ENCODE measurements at regions not wholly inside any gene's neighbourhood (a gene's known extent, or its start where the extent isn't known, plus 50 kb on each side); places are given as distances from the start of the nearest gene placed in this dataset.

GRCh38 chr3:156010829-156011228, 109.5 kb upstream of the KCNAB1 start:
- peak; percentile 69 for DNase-seq (ENCODE audit: insufficient read length, low spot score, missing footprints)
- H3K27me3 ChIP-seq (ENCODE audit: insufficient read depth, low read length): no peaks in the 10 kb centered on the region
- TF ChIP-seq CTCF (IDR thresholded peaks at IDR 0.05; ENCODE audit: extremely low read depth, low read depth, low read length): peak; percentile 47
- H2AFZ ChIP-seq (ENCODE audit: low read length): no peak overlapping the region
- no peaks in the 10 kb centered on the region for H3K79me2 ChIP-seq (ENCODE audit: insufficient read depth, low read length)
- no peak overlapping the region for H3K27ac ChIP-seq (ENCODE audit: low read depth, low read length)
- H4K20me1 ChIP-seq (ENCODE audit: insufficient read depth, low read length): no peaks in the 10 kb centered on the region
- no peak overlapping the region for H3K4me3 ChIP-seq (ENCODE audit: insufficient read depth, low read length)
- H3K4me2 ChIP-seq (ENCODE audit: insufficient read depth, low read length): no peak overlapping the region
- H3K9me3 ChIP-seq (ENCODE audit: low read depth, low read length): no peaks in the 10 kb centered on the region
- H3K36me3 ChIP-seq (ENCODE audit: insufficient read depth, low read length): no peaks in the 10 kb centered on the region
- no peaks in the 10 kb centered on the region for H3K4me1 ChIP-seq (ENCODE audit: insufficient read depth, low read length)

GRCh38 chr3:156014489-156014888, 105.9 kb upstream of the KCNAB1 start:
- H3K27me3 ChIP-seq (ENCODE audit: insufficient read depth, low read length): no peaks in the 10 kb centered on the region
- no peaks in the 10 kb centered on the region for H3K36me3 ChIP-seq (ENCODE audit: insufficient read depth, low read length)
- H3K9me3 ChIP-seq (ENCODE audit: low read depth, low read length): no peaks in the 10 kb centered on the region
- DNase-seq (ENCODE audit: insufficient read length, low spot score, missing footprints): no peak
- H3K4me1 ChIP-seq (ENCODE audit: insufficient read depth, low read length): no peaks in the 10 kb centered on the region
- H3K79me2 ChIP-seq (ENCODE audit: insufficient read depth, low read length): no peaks in the 10 kb centered on the region
- TF ChIP-seq CTCF (IDR thresholded peaks at IDR 0.05; ENCODE audit: extremely low read depth, low read depth, low read length): no peak
- H3K4me2 ChIP-seq (ENCODE audit: insufficient read depth, low read length): no peak overlapping the region
- H2AFZ ChIP-seq (ENCODE audit: low read length): no peak overlapping the region
- no peaks in the 10 kb centered on the region for H4K20me1 ChIP-seq (ENCODE audit: insufficient read depth, low read length)
- no peak overlapping the region for H3K4me3 ChIP-seq (ENCODE audit: insufficient read depth, low read length)
- H3K27ac ChIP-seq (ENCODE audit: low read depth, low read length): no peak overlapping the region

- Histone ChIP-seq H3K9me3 (ENCODE audit: low read depth, low read length) (no peaks in the 10 kb centered on the region), H3K27ac (ENCODE audit: low read depth, low read length) (no peak overlapping the region), H3K4me1 (ENCODE audit: insufficient read depth, low read length) (no peaks in the 10 kb centered on the region), H4K20me1 (ENCODE audit: insufficient read depth, low read length) (no peaks in the 10 kb centered on the region), H3K4me3 (ENCODE audit: insufficient read depth, low read length) (no peak overlapping the region), H3K79me2 (ENCODE audit: insufficient read depth, low read length) (no peaks in the 10 kb centered on the region), H3K36me3 (ENCODE audit: insufficient read depth, low read length) (no peaks in the 10 kb centered on the region), H3K27me3 (ENCODE audit: insufficient read depth, low read length) (no peaks in the 10 kb centered on the region), H2AFZ (ENCODE audit: low read length) (no peak overlapping the region), H3K4me2 (ENCODE audit: insufficient read depth, low read length) (no peak overlapping the region)
- no peak for TF ChIP-seq CTCF (IDR thresholded peaks at IDR 0.05; ENCODE audit: extremely low read depth, low read depth, low read length)
- peak; percentile 2 for DNase-seq (ENCODE audit: insufficient read length, low spot score, missing footprints)
Measured at GRCh38 chr3:156016902-156017301, 103.5 kb upstream of the KCNAB1 start.

GRCh38 chr3:156017352-156018030, 102.9 kb upstream of the KCNAB1 start:
- no peaks in the 10 kb centered on the region for H3K79me2 ChIP-seq (ENCODE audit: insufficient read depth, low read length)
- H3K27ac ChIP-seq (ENCODE audit: low read depth, low read length): no peak overlapping the region
- no peaks in the 10 kb centered on the region for H4K20me1 ChIP-seq (ENCODE audit: insufficient read depth, low read length)
- no peak overlapping the region for H3K4me3 ChIP-seq (ENCODE audit: insufficient read depth, low read length)
- no peaks in the 10 kb centered on the region for H3K27me3 ChIP-seq (ENCODE audit: insufficient read depth, low read length)
- H2AFZ ChIP-seq (ENCODE audit: low read length): no peak overlapping the region
- H3K4me2 ChIP-seq (ENCODE audit: insufficient read depth, low read length): no peak overlapping the region
- H3K9me3 ChIP-seq (ENCODE audit: low read depth, low read length): no peaks in the 10 kb centered on the region
- H3K36me3 ChIP-seq (ENCODE audit: insufficient read depth, low read length): no peaks in the 10 kb centered on the region
- DNase-seq (ENCODE audit: insufficient read length, low spot score, missing footprints): no peak
- TF ChIP-seq CTCF (IDR thresholded peaks at IDR 0.05; ENCODE audit: extremely low read depth, low read depth, low read length): no peak
- H3K4me1 ChIP-seq (ENCODE audit: insufficient read depth, low read length): no peaks in the 10 kb centered on the region
